ENCODE measurements at regions not wholly inside any gene's neighbourhood (a gene's known extent, or its start where the extent isn't known, plus 50 kb on each side); places are given as distances from the start of the nearest gene placed in this dataset.

GRCh38 chr3:68017069-68017468, 362.7 kb upstream of the SUCLG2 start:
- H3K9me3 ChIP-seq = no peaks in the 10 kb centered on the region

GRCh38 chr3:68009900-68010299, 355.5 kb upstream of the SUCLG2 start:
- intact Hi-C loops (cut with DNase I) = no loop called here

More at GRCh38 chr3:68017069-68017468, 362.7 kb upstream of the SUCLG2 start:
- no peak overlapping the region for H3K4me3 ChIP-seq
- no peaks in the 10 kb centered on the region for H3K27me3 ChIP-seq
- no peaks in the 10 kb centered on the region for H3K36me3 ChIP-seq
- no peak overlapping the region for H3K27ac ChIP-seq
- no peak for TF ChIP-seq POLR2AphosphoS5 (IDR thresholded peaks at IDR 0.05; ENCODE audit: insufficient read depth in 1 of 2, low read depth in 1 of 2)
- DNase-seq (ENCODE audit: extremely low spot score in 2 of 2) = no peak
- H3K4me1 ChIP-seq = no peaks in the 10 kb centered on the region
- intact Hi-C loops (cut with DNase I) = no loop called here

GRCh38 chr3:68007621-68008226, 353.3 kb upstream of the SUCLG2 start:
- no peak overlapping the region for H3K27ac ChIP-seq
- no peaks in the 10 kb centered on the region for H3K9me3 ChIP-seq
- H3K36me3 ChIP-seq = no peaks in the 10 kb centered on the region
- TF ChIP-seq POLR2A (IDR thresholded peaks at IDR 0.05) (no peak), CTCF (IDR thresholded peaks at IDR 0.05) (no peak), POLR2AphosphoS5 (IDR thresholded peaks at IDR 0.05; ENCODE audit: insufficient read depth in 1 of 2, low read depth in 1 of 2) (no peak)
- H3K27me3 ChIP-seq = no peaks in the 10 kb centered on the region
- DNase-seq (ENCODE audit: extremely low spot score in 2 of 2) = no peak
- intact Hi-C loops (cut with DNase I) = no loop called here
- H3K4me1 ChIP-seq = no peaks in the 10 kb centered on the region
- H3K4me3 ChIP-seq = peak overlapping the region; percentile 11 to 38

More at GRCh38 chr3:68009900-68010299, 355.5 kb upstream of the SUCLG2 start:
- no peak for DNase-seq (ENCODE audit: extremely low spot score in 2 of 2)
- H3K4me1 ChIP-seq = no peaks in the 10 kb centered on the region
- no peaks in the 10 kb centered on the region for H3K9me3 ChIP-seq
- no peak overlapping the region for H3K27ac ChIP-seq
- H3K27me3 ChIP-seq = no peaks in the 10 kb centered on the region
- TF ChIP-seq CTCF (IDR thresholded peaks at IDR 0.05) (no peak), POLR2A (IDR thresholded peaks at IDR 0.05) (no peak), POLR2AphosphoS5 (IDR thresholded peaks at IDR 0.05; ENCODE audit: insufficient read depth in 1 of 2, low read depth in 1 of 2) (no peak)
- H3K4me3 ChIP-seq = no peak overlapping the region
- H3K36me3 ChIP-seq = no peaks in the 10 kb centered on the region

GRCh38 chr3:68006646-68007045, 352.2 kb upstream of the SUCLG2 start:
- no peaks in the 10 kb centered on the region for H3K4me1 ChIP-seq
- no peaks in the 10 kb centered on the region for H3K27me3 ChIP-seq
- TF ChIP-seq POLR2A (IDR thresholded peaks at IDR 0.05) = no peak
- no peak for TF ChIP-seq CTCF (IDR thresholded peaks at IDR 0.05)
- no peak for TF ChIP-seq POLR2AphosphoS5 (IDR thresholded peaks at IDR 0.05; ENCODE audit: insufficient read depth in 1 of 2, low read depth in 1 of 2)

GRCh38 chr3:68004091-68004490, 349.7 kb upstream of the SUCLG2 start:
- Histone ChIP-seq H3K4me3 (no peak overlapping the region), H3K9me3 (no peaks in the 10 kb centered on the region), H3K36me3 (no peaks in the 10 kb centered on the region), H3K4me1 (no peaks in the 10 kb centered on the region), H3K27me3 (no peaks in the 10 kb centered on the region), H3K27ac (no peak overlapping the region)
- TF ChIP-seq CTCF (IDR thresholded peaks at IDR 0.05) = no peak
- DNase-seq (ENCODE audit: extremely low spot score in 2 of 2) = no peak
- intact Hi-C loops (cut with DNase I) = no loop called here

More at GRCh38 chr3:68006646-68007045, 352.2 kb upstream of the SUCLG2 start:
- intact Hi-C loops (cut with DNase I) = no loop called here
- H3K4me3 ChIP-seq = no peak overlapping the region
- DNase-seq (ENCODE audit: extremely low spot score in 2 of 2) = no peak
- H3K27ac ChIP-seq = no peak overlapping the region
- no peaks in the 10 kb centered on the region for H3K9me3 ChIP-seq
- no peaks in the 10 kb centered on the region for H3K36me3 ChIP-seq

Data from vagina (tissue), 2 donors.